PFSK-1 (cell line): ENCODE measurements at regions not wholly inside any gene's neighbourhood (a gene's known extent, or its start where the extent isn't known, plus 50 kb on each side); places are given as distances from the start of the nearest gene placed in this dataset.

Source experiments
- FOXP2 ChIP-seq: optimal IDR thresholded peaks from 2 replicates; pipeline ENCODE3; 2011; ENCODE audit warnings: borderline replicate concordance, control low read depth, inconsistent platforms; ENCODE audit not compliant: insufficient read depth; ENCODE audit errors: extremely low read length, extremely low read depth
- POLR2AphosphoS5 ChIP-seq: IDR thresholded peaks from 2 replicates; pipeline ENCODE4 v1.6.1; 2012; ENCODE audit warnings: low read depth, mild to moderate bottlenecking, control low read depth, low read length, moderate library complexity
- SIN3A ChIP-seq: IDR thresholded peaks from 2 replicates; pipeline ENCODE4 v1.6.1; 2012; ENCODE audit warnings: mild to moderate bottlenecking, low read length, moderate library complexity, borderline replicate concordance; ENCODE audit not compliant: insufficient read depth
- TAF1 ChIP-seq: IDR thresholded peaks from 2 replicates; pipeline ENCODE4 v1.6.1; 2012; ENCODE audit warnings: low read length, control low read depth, borderline replicate concordance; ENCODE audit not compliant: insufficient read depth

DNA sequence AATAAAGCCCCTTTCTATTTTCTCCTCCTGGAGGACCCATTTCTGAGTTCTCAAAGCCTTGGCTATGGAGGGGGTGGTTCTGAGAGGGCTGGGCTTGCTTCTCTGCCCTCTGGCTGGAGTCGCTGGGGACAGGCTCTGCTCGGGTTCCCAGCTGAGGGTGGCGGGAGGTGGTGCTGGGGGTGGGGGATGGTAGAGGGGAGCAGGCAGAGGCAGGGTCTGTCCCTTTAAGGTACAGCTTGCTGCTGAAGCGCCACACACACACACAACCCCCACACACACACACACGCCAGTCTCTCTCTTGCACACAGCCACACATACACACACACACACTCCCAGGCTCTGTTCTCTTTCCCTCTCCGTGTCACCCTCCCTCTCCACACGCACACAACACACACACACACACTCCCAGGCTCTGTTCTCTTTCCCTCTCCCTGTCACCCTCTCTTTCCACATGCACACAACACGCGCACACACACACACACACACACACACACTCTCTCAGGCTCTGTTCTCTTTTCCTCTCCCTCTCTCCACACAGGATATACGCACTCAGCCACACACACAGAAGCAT is 69.8 kb upstream of the SSBP3 start:
- no peak for TF ChIP-seq TAF1
- TF ChIP-seq SIN3A, result no peak
- TF ChIP-seq POLR2AphosphoS5, result no peak
- no peak for TF ChIP-seq FOXP2
